RWPE1 (cell line): ENCODE measurements at regions not wholly inside any gene's neighbourhood (a gene's known extent, or its start where the extent isn't known, plus 50 kb on each side); places are given as distances from the start of the nearest gene placed in this dataset.

Experiments used
- CTCF ChIA-PET: fragments of 350-600 bp; sonication (Branson Sonifier 250); formaldehyde crosslinking; extraction: SDS; loops from one replicate; lab custom pipeline; 2021; lab: Yijun Ruan, JAX
- POLR2A ChIA-PET: fragments of 400-600 bp; formaldehyde crosslinking; extraction: SDS; loops from one replicate; lab custom pipeline; 2020; ENCODE audit warnings: antibody characterized with exemption; ENCODE audit not compliant: low non-redundant PET; lab: Yijun Ruan, JAX
- DNase-seq: peaks from one replicate; pipeline ENCODE4 v3.0.0; 2012; ENCODE audit warnings: low spot score
- H3K27ac ChIP-seq: fragments of 450-650 bp; 2 replicates; pipeline ENCODE4 v1.5.1; 2017
- TF ChIP-seq, protein P1 (sequence below): fragments of 450-650 bp; conservative IDR thresholded peaks from 2 replicates; pipeline ENCODE4 v1.5.1; 2017; ENCODE audit warnings: low read depth, mild to moderate bottlenecking

DNA sequence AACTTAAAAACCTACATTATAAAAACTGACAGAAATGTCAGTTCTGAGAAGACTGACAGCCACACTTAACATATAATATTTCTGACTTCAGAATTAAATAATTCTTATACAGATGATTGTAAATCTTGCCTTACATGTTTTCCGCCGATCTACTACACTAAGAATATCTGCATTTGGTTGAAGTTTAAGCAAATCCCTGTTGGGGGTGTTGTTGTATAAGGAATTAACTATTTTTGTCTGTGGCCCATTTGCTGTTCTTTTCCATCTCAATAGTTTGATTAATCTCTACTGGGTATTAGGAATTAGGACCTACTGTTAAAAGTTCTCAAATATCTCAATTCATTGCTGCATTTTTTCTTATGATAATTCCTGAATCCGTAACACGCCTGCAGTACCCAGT is 838.3 kb upstream of the ROBO1 start:
- POLR2A ChIA-PET, result no interaction called here
- no peak for DNase-seq
- CTCF ChIA-PET, result no interaction called here
- TF ChIP-seq, protein P1, sequence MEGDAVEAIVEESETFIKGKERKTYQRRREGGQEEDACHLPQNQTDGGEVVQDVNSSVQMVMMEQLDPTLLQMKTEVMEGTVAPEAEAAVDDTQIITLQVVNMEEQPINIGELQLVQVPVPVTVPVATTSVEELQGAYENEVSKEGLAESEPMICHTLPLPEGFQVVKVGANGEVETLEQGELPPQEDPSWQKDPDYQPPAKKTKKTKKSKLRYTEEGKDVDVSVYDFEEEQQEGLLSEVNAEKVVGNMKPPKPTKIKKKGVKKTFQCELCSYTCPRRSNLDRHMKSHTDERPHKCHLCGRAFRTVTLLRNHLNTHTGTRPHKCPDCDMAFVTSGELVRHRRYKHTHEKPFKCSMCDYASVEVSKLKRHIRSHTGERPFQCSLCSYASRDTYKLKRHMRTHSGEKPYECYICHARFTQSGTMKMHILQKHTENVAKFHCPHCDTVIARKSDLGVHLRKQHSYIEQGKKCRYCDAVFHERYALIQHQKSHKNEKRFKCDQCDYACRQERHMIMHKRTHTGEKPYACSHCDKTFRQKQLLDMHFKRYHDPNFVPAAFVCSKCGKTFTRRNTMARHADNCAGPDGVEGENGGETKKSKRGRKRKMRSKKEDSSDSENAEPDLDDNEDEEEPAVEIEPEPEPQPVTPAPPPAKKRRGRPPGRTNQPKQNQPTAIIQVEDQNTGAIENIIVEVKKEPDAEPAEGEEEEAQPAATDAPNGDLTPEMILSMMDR, result no peak
- no peak overlapping the region for H3K27ac ChIP-seq

DNA sequence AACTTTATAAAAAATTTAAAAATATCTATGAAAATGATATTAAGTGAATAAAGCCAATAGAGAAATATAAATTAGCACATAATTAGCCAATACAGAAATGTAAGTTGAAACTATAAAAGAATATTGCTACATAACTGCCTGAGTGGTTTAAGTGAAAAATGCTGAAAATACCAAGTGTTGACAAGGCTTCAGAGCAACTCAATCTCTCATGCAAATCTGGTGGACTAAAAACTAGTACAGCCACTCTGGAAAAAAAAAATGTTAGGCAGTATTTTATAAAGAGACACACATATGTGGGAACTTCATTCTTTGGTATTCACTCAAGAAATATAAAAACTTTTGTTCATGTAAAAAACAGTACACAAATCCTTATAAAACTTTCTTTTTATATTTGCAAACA is 833.7 kb upstream of the ROBO1 start:
- ChIA-PET POLR2A (no interaction called here), CTCF (no interaction called here)
- TF ChIP-seq, protein P1, result no peak
- no peak for DNase-seq
- no peak overlapping the region for H3K27ac ChIP-seq

DNA sequence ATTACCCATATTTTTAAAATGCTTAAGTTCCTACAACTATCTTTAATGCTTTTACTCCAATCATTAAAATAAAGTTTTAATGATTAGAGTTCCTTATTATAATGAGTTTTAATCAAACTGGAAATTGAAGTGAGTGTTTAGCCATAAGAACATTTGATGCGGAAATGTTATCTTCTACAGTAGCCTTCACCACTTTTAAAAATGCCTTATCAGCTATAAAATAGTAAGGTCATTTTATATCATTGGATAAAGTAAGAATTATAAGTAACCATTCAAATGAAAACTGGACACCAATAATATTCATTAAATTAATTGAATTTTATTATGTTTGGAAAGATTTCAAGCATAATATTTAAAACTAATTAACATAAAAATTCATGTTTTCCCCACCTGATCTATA is 825.0 kb upstream of the ROBO1 start:
- TF ChIP-seq, protein P1, result no peak
- DNase-seq, result no peak
- no peak overlapping the region for H3K27ac ChIP-seq
- POLR2A ChIA-PET, result no interaction called here
- CTCF ChIA-PET, result no interaction called here

DNA sequence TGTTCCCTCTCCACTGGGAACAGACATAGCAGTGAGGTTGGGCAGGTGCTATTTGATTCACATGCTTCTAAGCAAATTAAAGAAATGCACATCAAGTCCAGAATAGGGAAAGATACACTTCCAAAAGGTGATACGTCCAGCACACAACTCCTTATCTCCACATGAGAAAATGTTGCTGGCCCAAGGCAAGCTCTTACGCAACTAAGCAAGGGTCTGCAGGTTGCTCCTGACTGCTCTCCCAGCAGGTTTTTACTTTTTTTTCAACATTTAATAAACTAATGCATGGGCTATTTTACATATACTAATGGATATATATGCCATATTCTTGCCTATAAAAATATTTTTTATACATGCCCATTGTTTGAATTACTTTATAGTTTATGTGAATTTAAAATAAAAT is 818.5 kb upstream of the ROBO1 start:
- TF ChIP-seq, protein P1, result no peak
- ChIA-PET CTCF (no interaction called here), POLR2A (no interaction called here)
- no peak for DNase-seq
- no peak overlapping the region for H3K27ac ChIP-seq

DNA sequence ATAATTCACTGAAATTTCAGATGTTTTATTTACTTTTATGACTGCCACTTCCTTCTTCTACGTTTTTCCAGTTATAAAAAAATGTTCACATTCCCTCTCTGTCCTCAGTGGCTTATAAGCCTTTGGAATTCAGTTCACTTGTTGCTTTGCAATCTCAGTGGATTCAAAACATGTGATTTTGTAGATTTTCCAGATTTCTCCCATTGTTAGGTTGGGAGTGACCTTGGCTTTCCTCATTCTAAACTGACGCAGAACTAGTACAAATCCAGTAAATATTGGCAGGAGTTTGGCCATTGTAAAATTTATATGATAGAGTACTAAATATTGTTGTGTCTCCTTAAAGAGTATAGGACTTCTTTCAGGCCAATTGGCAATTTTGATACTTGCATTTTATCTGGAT is 812.3 kb upstream of the ROBO1 start:
- ChIA-PET CTCF (no interaction called here), POLR2A (no interaction called here)
- no peak for DNase-seq
- TF ChIP-seq, protein P1, result no peak
- no peak overlapping the region for H3K27ac ChIP-seq

DNA sequence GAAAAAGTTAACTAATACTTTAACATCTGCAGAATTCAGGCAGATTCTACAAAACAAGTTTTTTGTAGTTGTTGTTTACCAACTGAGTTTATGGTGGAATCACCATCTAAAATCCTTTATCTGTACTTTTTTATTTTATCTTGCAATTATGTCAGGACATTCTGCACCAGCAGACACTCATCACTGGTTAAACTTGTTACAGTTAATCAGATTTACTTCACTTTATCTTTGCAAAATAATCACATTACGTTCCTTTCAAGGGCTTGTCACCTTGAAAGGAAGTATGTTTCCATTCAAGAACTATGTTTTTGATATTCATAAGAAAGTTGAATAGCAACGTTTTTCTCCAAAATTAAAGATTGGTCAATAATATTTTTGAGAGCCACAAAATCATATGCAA is 796.6 kb upstream of the ROBO1 start:
- TF ChIP-seq, protein P1, result no peak
- ChIA-PET POLR2A (no interaction called here), CTCF (no interaction called here)
- DNase-seq, result no peak
- H3K27ac ChIP-seq, result no peak overlapping the region

DNA sequence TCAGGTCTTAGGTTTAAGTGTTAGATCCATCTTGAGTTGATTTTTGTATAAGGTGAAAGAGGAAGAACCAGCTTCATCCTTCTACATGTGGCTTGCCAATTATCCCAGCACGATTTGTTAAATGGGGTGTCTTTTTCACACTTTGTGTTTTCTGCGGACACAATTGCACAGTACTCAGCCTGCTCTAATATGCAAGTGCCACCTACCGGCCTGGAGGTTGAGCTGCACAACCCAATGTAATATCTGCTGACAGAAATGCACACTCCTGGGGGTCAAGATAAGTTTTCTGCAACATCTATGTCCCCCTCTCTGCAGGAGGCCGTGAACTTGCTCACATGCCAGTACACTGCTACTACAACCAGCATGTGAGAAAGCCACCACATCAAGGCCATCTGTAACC is 791.9 kb upstream of the ROBO1 start:
- no peak overlapping the region for H3K27ac ChIP-seq
- CTCF ChIA-PET, result no interaction called here
- POLR2A ChIA-PET, result no interaction called here
- DNase-seq, result no peak
- TF ChIP-seq, protein P1, result no peak
